OCI-LY3 (cell line): ENCODE measurements at regions not wholly inside any gene's neighbourhood (a gene's known extent, or its start where the extent isn't known, plus 50 kb on each side); places are given as distances from the start of the nearest gene placed in this dataset.

Experiments used
- H2AFZ ChIP-seq: fragments of 200-600, 300-600 bp; shearing (Covaris generic); 2 replicates; pipeline ENCODE4 v1.6.0; 2014; ENCODE audit warnings: antibody characterized with exemption, low read depth, low read length
- H3K27ac ChIP-seq: fragments of 200-600, 300-600 bp; sonication (generic); 2 replicates; pipeline ENCODE4 v1.5.1; 2014; ENCODE audit warnings: mild to moderate bottlenecking, low read length, moderate library complexity, mixed read lengths
- H3K27me3 ChIP-seq: fragments of 200-600, 300-600 bp; sonication (generic); 2 replicates; pipeline ENCODE4 v1.6.1; 2014; ENCODE audit warnings: low read depth, low read length, mixed read lengths
- H3K36me3 ChIP-seq: fragments of 200-600, 300-600 bp; sonication (generic); replicated peaks from 2 replicates; pipeline ENCODE3; 2014; ENCODE audit warnings: low read depth, low read length, mixed read lengths
- H3K4me1 ChIP-seq: fragments of 300-600, 200-600 bp; sonication (generic); 2 replicates; pipeline ENCODE4 v1.6.1; 2014; ENCODE audit warnings: low read length, mixed read lengths
- H3K4me2 ChIP-seq: fragments of 200-600, 300-600 bp; sonication (generic); 2 replicates; pipeline ENCODE4 v1.6.1; 2014; ENCODE audit warnings: low read length, mixed read lengths
- H3K4me3 ChIP-seq: fragments of 300-600, 200-600 bp; sonication (generic); 2 replicates; pipeline ENCODE4 v1.5.1; 2014; ENCODE audit warnings: antibody characterized with exemption, mild to moderate bottlenecking, low read length, moderate library complexity
- H3K79me2 ChIP-seq: fragments of 300-600, 200-600 bp; shearing (Covaris generic); 2 replicates; pipeline ENCODE4 v1.6.1; 2014; ENCODE audit warnings: mild to moderate bottlenecking, low read length, mixed read lengths
- H3K9ac ChIP-seq: fragments of 300-600, 200-600 bp; shearing (Covaris generic); 2 replicates; pipeline ENCODE4 v1.6.0; 2014; ENCODE audit warnings: mild to moderate bottlenecking, low read length, moderate library complexity
- H3K9me3 ChIP-seq: fragments of 200-600, 300-600 bp; shearing (Covaris generic); 2 replicates; pipeline ENCODE4 v1.6.1; 2014; ENCODE audit warnings: low read length, mixed read lengths; ENCODE audit not compliant: insufficient read depth
- H4K20me1 ChIP-seq: fragments of 200-600, 300-600 bp; sonication (generic); 2 replicates; pipeline ENCODE4 v1.6.1; 2016; ENCODE audit warnings: low read length, mixed read lengths; ENCODE audit not compliant: insufficient read depth
- EZH2phosphoT487 ChIP-seq: fragments of 200-600 bp; shearing (Covaris generic); IDR thresholded peaks from 2 replicates; pipeline ENCODE4 v1.6.1; 2018; ENCODE audit warnings: antibody characterized with exemption, mixed run types, low read depth
- TF ChIP-seq, protein P1 (sequence below): fragments of 200-600, 300-600 bp; sonication (generic); IDR thresholded peaks from 2 replicates; pipeline ENCODE4 v1.5.1; 2014; ENCODE audit warnings: antibody characterized with exemption, low read length, low read depth

DNA sequence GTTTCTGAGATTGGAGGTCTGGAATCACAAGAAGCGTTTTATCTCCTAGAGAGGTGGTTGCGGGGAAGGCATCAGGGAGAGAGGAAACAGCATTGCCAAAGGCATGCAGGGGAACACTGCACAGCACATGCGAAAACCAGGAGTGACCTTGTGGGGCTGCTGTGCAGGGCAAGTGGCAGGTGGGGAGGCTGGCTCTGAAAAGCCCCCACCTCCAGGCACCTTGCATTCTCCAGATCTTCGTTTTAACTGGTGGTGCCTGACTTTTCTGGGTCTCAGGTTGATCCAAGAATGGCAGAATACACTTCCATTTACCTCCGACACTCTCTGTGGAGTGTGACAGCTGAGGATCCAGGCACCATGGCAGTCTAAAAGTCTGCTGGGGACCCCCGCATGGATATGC is 209.4 kb upstream of the LEF1 start:
- Histone ChIP-seq H3K4me3 (no peak overlapping the region), H2AFZ (no peak overlapping the region), H3K27ac (no peak overlapping the region), H3K4me1 (peaks cover 23% of the 10 kb centered on the region), H3K79me2 (no peaks in the 10 kb centered on the region), H4K20me1 (no peaks in the 10 kb centered on the region), H3K27me3 (peaks cover 6% of the 10 kb centered on the region; the same call in 1 of the 2 replicates), H3K9ac (no peak overlapping the region), H3K4me2 (no peak overlapping the region), H3K36me3 (no peaks in the 10 kb centered on the region), H3K9me3 (no peaks in the 10 kb centered on the region)
- TF ChIP-seq, protein P1, sequence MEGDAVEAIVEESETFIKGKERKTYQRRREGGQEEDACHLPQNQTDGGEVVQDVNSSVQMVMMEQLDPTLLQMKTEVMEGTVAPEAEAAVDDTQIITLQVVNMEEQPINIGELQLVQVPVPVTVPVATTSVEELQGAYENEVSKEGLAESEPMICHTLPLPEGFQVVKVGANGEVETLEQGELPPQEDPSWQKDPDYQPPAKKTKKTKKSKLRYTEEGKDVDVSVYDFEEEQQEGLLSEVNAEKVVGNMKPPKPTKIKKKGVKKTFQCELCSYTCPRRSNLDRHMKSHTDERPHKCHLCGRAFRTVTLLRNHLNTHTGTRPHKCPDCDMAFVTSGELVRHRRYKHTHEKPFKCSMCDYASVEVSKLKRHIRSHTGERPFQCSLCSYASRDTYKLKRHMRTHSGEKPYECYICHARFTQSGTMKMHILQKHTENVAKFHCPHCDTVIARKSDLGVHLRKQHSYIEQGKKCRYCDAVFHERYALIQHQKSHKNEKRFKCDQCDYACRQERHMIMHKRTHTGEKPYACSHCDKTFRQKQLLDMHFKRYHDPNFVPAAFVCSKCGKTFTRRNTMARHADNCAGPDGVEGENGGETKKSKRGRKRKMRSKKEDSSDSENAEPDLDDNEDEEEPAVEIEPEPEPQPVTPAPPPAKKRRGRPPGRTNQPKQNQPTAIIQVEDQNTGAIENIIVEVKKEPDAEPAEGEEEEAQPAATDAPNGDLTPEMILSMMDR, result no peak
- TF ChIP-seq EZH2phosphoT487, result no peak

DNA sequence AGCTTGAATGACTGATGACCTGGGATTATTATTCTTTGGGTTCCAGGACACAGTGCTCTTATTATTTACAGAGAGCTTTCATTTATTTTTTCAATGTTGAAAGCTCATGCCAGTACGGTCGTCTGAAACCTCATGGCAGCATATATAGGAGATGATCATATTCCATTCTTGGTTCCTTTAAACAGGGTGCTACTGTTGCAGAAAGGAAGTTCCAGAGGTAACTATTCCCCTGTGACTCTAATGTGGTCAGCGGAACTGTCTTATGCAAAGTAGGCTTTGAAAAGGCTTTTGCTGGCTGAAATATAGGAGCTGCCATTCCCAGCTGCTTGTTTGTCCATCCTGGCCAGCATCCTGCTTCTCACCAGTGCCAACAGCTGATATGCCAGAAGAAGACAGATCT is 208.3 kb upstream of the LEF1 start:
- no peaks in the 10 kb centered on the region for H3K36me3 ChIP-seq
- peaks cover 34% of the 10 kb centered on the region for H3K4me1 ChIP-seq
- no peaks in the 10 kb centered on the region for H3K9me3 ChIP-seq
- H3K4me2 ChIP-seq, result peak overlapping the region; percentile 58
- H4K20me1 ChIP-seq, result no peaks in the 10 kb centered on the region
- peak overlapping the region; percentile 13; the same call in 1 of the 2 replicates for H3K4me3 ChIP-seq
- H3K79me2 ChIP-seq, result no peaks in the 10 kb centered on the region
- no peak overlapping the region for H3K27ac ChIP-seq
- H3K27me3 ChIP-seq, result peaks cover 6% of the 10 kb centered on the region; the same call in 1 of the 2 replicates
- no peak overlapping the region for H3K9ac ChIP-seq
- TF ChIP-seq, protein P1, result no peak
- no peak for TF ChIP-seq EZH2phosphoT487
- H2AFZ ChIP-seq, result no peak overlapping the region

DNA sequence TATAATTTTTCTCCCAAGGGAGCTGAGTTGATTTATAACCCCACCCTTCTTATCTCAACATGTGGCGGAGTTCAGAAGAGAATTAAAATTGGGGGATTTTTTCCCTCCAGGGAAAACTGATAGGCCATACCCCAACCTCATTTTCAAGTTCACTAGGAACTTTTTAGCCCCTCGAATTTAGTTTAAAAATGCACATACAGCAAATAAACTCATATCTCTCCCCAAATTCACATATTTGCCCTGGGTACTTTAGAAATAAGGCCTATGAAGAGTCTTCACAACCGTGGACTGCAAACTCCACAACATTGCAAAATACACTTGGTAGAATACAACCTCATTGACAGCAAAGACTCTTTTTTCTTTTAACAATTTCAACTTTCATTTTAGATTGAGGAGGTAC is 206.7 kb upstream of the LEF1 start:
- H2AFZ ChIP-seq, result no peak overlapping the region
- H3K9me3 ChIP-seq, result no peaks in the 10 kb centered on the region
- no peaks in the 10 kb centered on the region for H4K20me1 ChIP-seq
- H3K36me3 ChIP-seq, result no peaks in the 10 kb centered on the region
- H3K27ac ChIP-seq, result no peak overlapping the region
- H3K4me2 ChIP-seq, result 0 out of 2 replicates have a peak overlapping the region, but pooled peaks have one; percentile 4
- H3K4me3 ChIP-seq, result no peak overlapping the region
- H3K9ac ChIP-seq, result no peak overlapping the region
- TF ChIP-seq, protein P1, result no peak
- no peak for TF ChIP-seq EZH2phosphoT487
- peaks cover 49% of the 10 kb centered on the region for H3K4me1 ChIP-seq
- no peaks in the 10 kb centered on the region for H3K79me2 ChIP-seq
- H3K27me3 ChIP-seq, result 0 out of 2 replicates have a peak, but pooled peaks cover 6% of the 10 kb centered on the region

DNA sequence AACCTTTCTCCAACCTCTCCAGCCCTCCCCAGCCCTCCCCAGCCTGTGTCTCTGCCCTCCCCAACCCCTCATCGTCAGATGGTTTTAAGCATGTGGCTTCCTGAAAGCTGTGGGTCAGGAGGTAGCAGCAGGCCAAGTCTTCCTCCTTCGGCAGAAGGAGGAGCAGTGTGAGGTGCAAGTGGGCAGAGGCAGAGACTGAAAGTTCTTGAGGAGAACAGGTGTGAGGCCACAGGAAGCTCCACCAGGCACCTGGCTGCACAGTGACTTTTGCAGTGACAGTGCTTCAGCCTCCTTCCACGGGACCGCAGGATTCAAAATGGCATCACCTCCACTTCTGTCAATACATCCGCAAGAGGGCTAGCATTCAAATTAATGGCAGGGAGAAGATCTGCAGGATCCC is 203.9 kb upstream of the LEF1 start:
- H3K4me2 ChIP-seq, result no peak overlapping the region

More for the DNA sequence above, 203.9 kb upstream of the LEF1 start:
- Histone ChIP-seq H3K36me3 (no peaks in the 10 kb centered on the region), H2AFZ (peak overlapping the region; percentile 49; the same call in 1 of the 2 replicates), H4K20me1 (no peaks in the 10 kb centered on the region), H3K27me3 (no peaks in the 10 kb centered on the region), H3K4me1 (peaks cover 65% of the 10 kb centered on the region), H3K4me3 (no peak overlapping the region), H3K79me2 (no peaks in the 10 kb centered on the region), H3K9ac (no peak overlapping the region), H3K27ac (no peak overlapping the region), H3K9me3 (no peaks in the 10 kb centered on the region)
- TF ChIP-seq, protein P1, result no peak
- no peak for TF ChIP-seq EZH2phosphoT487
